GM12878 (cell line): ENCODE measurements at regions not wholly inside any gene's neighbourhood (a gene's known extent, or its start where the extent isn't known, plus 50 kb on each side); places are given as distances from the start of the nearest gene placed in this dataset.

Experiments used
- ATAC-seq: fragments of 200-7000 bp; cut with Tn5 transposase; 3 replicates; pipeline ENCODE4 v1.9.1; 2020; ENCODE audit warnings: mild to moderate bottlenecking, moderate library complexity
- BruUV-seq: library from RNA; stranded (reverse); fragments of 400-500 nt; replicated peaks from 2 replicates; lab custom pipeline; 2021; lab: Mats Ljungman, UMichigan
- CTCF ChIA-PET: fragments of 300-600 bp; sonication (Branson Sonifier 250); formaldehyde crosslinking; extraction: SDS; loops from one replicate; lab custom pipeline; 2021; ENCODE audit warnings: inconsistent platforms; lab: Yijun Ruan, JAX
- POLR2A ChIA-PET: fragments of 350-600 bp; formaldehyde crosslinking; extraction: SDS; loops from one replicate; lab custom pipeline; 2021; ENCODE audit warnings: inconsistent platforms; lab: Charles Lee
- RAD21 ChIA-PET: fragments of 300-600 bp; sonication (Branson Sonifier 250); formaldehyde crosslinking; loops from one replicate; lab custom pipeline; 2023; ENCODE audit warnings: antibody characterized with exemption; ENCODE audit not compliant: unreplicated experiment; lab: Charles Lee
- SMC1A ChIA-PET: fragments of 300-600 bp; sonication (Branson Sonifier 250); formaldehyde crosslinking; loops from one replicate; lab custom pipeline; 2023; ENCODE audit not compliant: unreplicated experiment, uncharacterized antibody; lab: Charles Lee
- DNase-seq: peaks from one replicate; pipeline ENCODE4 v3.0.0-alpha.2; 2011; ENCODE audit warnings: low read depth, low spot score
- FAIRE-seq: peaks from 3 replicates; lab custom pipeline; 2011; peaks lifted over from hg19 to GRCh38; lab: Jason Lieb, UNC
- H2AFZ ChIP-seq: 2 replicates; pipeline ENCODE4 v1.6.0; 2011; ENCODE audit warnings: low read depth, low read length, control low read depth; ENCODE audit not compliant: control insufficient read depth
- H3K27ac ChIP-seq: 2 replicates; pipeline ENCODE4 v1.5.1; 2011; ENCODE audit warnings: control low read depth; ENCODE audit not compliant: control insufficient read depth, insufficient read depth
- H3K27me3 ChIP-seq, 2 experiments: replicated peaks in 1 of 2; 2 replicates each; pipeline versions ENCODE4 v1.6.0 to v1.6.1; 2011; ENCODE audit warnings: low read length in 1 of 2; ENCODE audit not compliant: control insufficient read depth in 2 of 2, insufficient read depth in 2 of 2
- H3K36me3 ChIP-seq, 2 experiments: 2 replicates each; pipeline ENCODE4 v1.5.1; 2011; ENCODE audit warnings: low read length in 1 of 2; ENCODE audit not compliant: control insufficient read depth in 2 of 2, insufficient read depth in 2 of 2
- H3K4me1 ChIP-seq: 2 replicates; pipeline ENCODE4 v1.6.1; 2011; ENCODE audit warnings: mild to moderate bottlenecking, low read length, moderate library complexity, mixed read lengths; ENCODE audit not compliant: control insufficient read depth, insufficient read depth
- H3K4me2 ChIP-seq: 2 replicates; pipeline ENCODE4 v1.6.0; 2011; ENCODE audit warnings: control low read depth; ENCODE audit not compliant: control insufficient read depth, insufficient read depth
- H3K4me3 ChIP-seq: fragments of 200-600 bp; sonication (generic); 2 replicates; pipeline ENCODE4 v1.5.1; 2016
- H3K79me2 ChIP-seq: 2 replicates; pipeline ENCODE4 v1.6.0; 2011; ENCODE audit warnings: low read length; ENCODE audit not compliant: control insufficient read depth, insufficient read depth
- H3K9ac ChIP-seq: 2 replicates; pipeline ENCODE4 v1.8.0; 2011; ENCODE audit warnings: low read length, control low read depth, mixed read lengths; ENCODE audit not compliant: control insufficient read depth, insufficient read depth
- H3K9me3 ChIP-seq: replicated peaks from 3 replicates; pipeline ENCODE4 v1.5.1; 2011; ENCODE audit warnings: mild to moderate bottlenecking, low read length; ENCODE audit not compliant: control insufficient read depth, insufficient read depth
- H4K20me1 ChIP-seq: 2 replicates; pipeline ENCODE4 v1.6.0; 2011; ENCODE audit not compliant: control insufficient read depth, insufficient read depth
- CEBPB ChIP-seq, 2 experiments: fragments of 150-350 bp in 1 of 2; IDR thresholded peaks; 2 replicates each; pipeline ENCODE4 v1.6.1; 2012 to 2014; ENCODE audit warnings: low read depth in 2 of 2, low read length in 2 of 2, borderline replicate concordance in 1 of 2, inconsistent platforms in 1 of 2
- CEBPZ ChIP-seq: fragments of 150-350 bp; IDR thresholded peaks from 2 replicates; pipeline ENCODE4 v1.6.1; 2016; ENCODE audit warnings: low read depth, low read length
- CHD2 ChIP-seq: IDR thresholded peaks from 2 replicates; pipeline ENCODE4 v1.6.1; 2011; ENCODE audit warnings: low read depth, low read length, improper control_type of control experiment, borderline replicate concordance
- CREB1 ChIP-seq: IDR thresholded peaks from 2 replicates; pipeline ENCODE4 v1.6.1; 2012; ENCODE audit warnings: low read depth, mild to moderate bottlenecking, inconsistent platforms
- ESRRA ChIP-seq: IDR thresholded peaks from 2 replicates; pipeline ENCODE4 v1.6.1; 2012; ENCODE audit warnings: mild to moderate bottlenecking, low read length, improper control_type of control experiment
- HSF1 ChIP-seq: fragments of 150-350 bp; IDR thresholded peaks from 2 replicates; pipeline ENCODE4 v1.6.1; 2014; ENCODE audit warnings: mild to moderate bottlenecking, low read depth, low read length
- IKZF2 ChIP-seq, 2 experiments: fragments of 450-650 bp; IDR thresholded peaks; 2 replicates each; pipeline ENCODE4 v1.6.1; 2017; ENCODE audit warnings: mild to moderate bottlenecking in 2 of 2, moderate library complexity in 2 of 2
- IRF3 ChIP-seq: fragments of 450-650 bp; IDR thresholded peaks from 2 replicates; pipeline ENCODE4 v1.6.1; 2014; ENCODE audit warnings: mild to moderate bottlenecking
- LARP7 ChIP-seq: fragments of 450-650 bp; IDR thresholded peaks from 2 replicates; pipeline ENCODE4 v1.6.1; 2017; ENCODE audit warnings: mild to moderate bottlenecking
- NBN ChIP-seq: fragments of 450-650 bp; IDR thresholded peaks from 2 replicates; pipeline ENCODE4 v1.6.1; 2016
- POLR2AphosphoS2 ChIP-seq: IDR thresholded peaks from 2 replicates; pipeline ENCODE4 v1.6.1; 2011; ENCODE audit warnings: low read depth, mild to moderate bottlenecking, low read length, improper control_type of control experiment, moderate library complexity
- SIX5 ChIP-seq: IDR thresholded peaks from 2 replicates; pipeline ENCODE4 v1.6.1; 2011; ENCODE audit warnings: mild to moderate bottlenecking, low read depth, low read length, moderate library complexity; ENCODE audit not compliant: severe bottlenecking
- ZNF217 ChIP-seq: fragments of 450-650 bp; IDR thresholded peaks from 2 replicates; pipeline ENCODE4 v1.6.1; 2017; ENCODE audit warnings: antibody characterized with exemption, mild to moderate bottlenecking
- ZNF274 ChIP-seq: IDR thresholded peaks from one replicate; pipeline ENCODE4 v1.8.0; 2011; ENCODE audit not compliant: insufficient read length, insufficient read depth
- WGBS: methylation state at CpG from one replicate; pipeline ENCODE4 v1.1.6; 2016; ENCODE audit warnings: low lambda C conversion rate; ENCODE audit not compliant: insufficient replicate concordance, insufficient coverage; ENCODE audit errors: missing lambda C conversion rate; 5-methylcytosine and 5-hydroxymethylcytosine counted together
- in situ Hi-C: fragments of 300-500 bp; cut with MboI; formaldehyde crosslinking; loops from 9 replicates; pipeline ENCODE4 v1.14.3; 2018; ENCODE audit warnings: mixed read lengths
- intact Hi-C: fragments of 100-400 bp; cut with micrococcal nuclease; formaldehyde crosslinking; loops from one replicate; pipeline ENCODE4 v1.14.2; 2022; ENCODE audit not compliant: unreplicated experiment

- intact Hi-C loops (loop anchor here (10.0 kb wide), 1 partner anchor 311 kb away; no protein-coding TSS in a partner anchor), in situ Hi-C loops (no loop called here)
- H3K36me3 ChIP-seq: no peaks in the 10 kb centered on the region
- H3K9me3 ChIP-seq: no peaks in the 10 kb centered on the region
- H4K20me1 ChIP-seq: no peaks in the 10 kb centered on the region
- SMC1A ChIA-PET: interaction anchor here (0.8 kb wide), 1 partner anchor 9 kb away, joined by 4 read pairs; no protein-coding TSS in a partner anchor
- no peaks in the 10 kb centered on the region; a peak in 1 of 4 replicates for H3K27me3 ChIP-seq
- ATAC-seq: no peak
- no peaks in the 10 kb centered on the region for H3K4me1 ChIP-seq
- POLR2A ChIA-PET: no interaction called here
- no peak overlapping the region for H3K4me3 ChIP-seq
- no peaks in the 10 kb centered on the region for H3K79me2 ChIP-seq
- no peak for DNase-seq
- TF ChIP-seq NBN (no peak), ESRRA (no peak), HSF1 (no peak), CREB1 (no peak), SIX5 (no peak), CEBPZ (no peak), LARP7 (no peak), CHD2 (no peak), ZNF274 (no peak), POLR2AphosphoS2 (no peak), CEBPB (IDR thresholded peaks at IDR 0.05; ENCODE audit: borderline replicate concordance in 1 of 2, low read depth in 2 of 2, low read length in 2 of 2) (no peak), IKZF2 (IDR thresholded peaks at IDR 0.05) (no peak), ZNF217 (no peak), IRF3 (no peak)
- WGBS: 20% methylated on average over 4 of the region's 4 CpGs
- no peak for FAIRE-seq
- CTCF ChIA-PET: no interaction called here
- no peak overlapping the region for H3K9ac ChIP-seq
- RAD21 ChIA-PET: no interaction called here
- no peak overlapping the region for H2AFZ ChIP-seq
- BruUV-seq: no TSS peak
- no peak overlapping the region for H3K4me2 ChIP-seq
- no peak overlapping the region for H3K27ac ChIP-seq
Measured at GRCh38 chr11:121965330-121965729, 150.7 kb downstream of the BLID start.
